HL-60/S4 treated with phorbol 12-myristate 13-acetate at 8.2 ng/mL for 4 days and 3 days (cell line): ENCODE measurements at regions not wholly inside any gene's neighbourhood (a gene's known extent, or its start where the extent isn't known, plus 50 kb on each side); places are given as distances from the start of the nearest gene placed in this dataset.
"Not testable (repeated sequence)": the region's sequence is repeated elsewhere in the genome, so short reads cannot be mapped to it uniquely, and the experiment has no call there.

ENCODE experiments used
- in situ Hi-C: fragments of 300-500 bp; cut with MboI; formaldehyde crosslinking; loops from 2 replicates; pipeline ENCODE4 v1.15.0; 2022; ENCODE audit warnings: low sequenced_read_pairs

DNA sequence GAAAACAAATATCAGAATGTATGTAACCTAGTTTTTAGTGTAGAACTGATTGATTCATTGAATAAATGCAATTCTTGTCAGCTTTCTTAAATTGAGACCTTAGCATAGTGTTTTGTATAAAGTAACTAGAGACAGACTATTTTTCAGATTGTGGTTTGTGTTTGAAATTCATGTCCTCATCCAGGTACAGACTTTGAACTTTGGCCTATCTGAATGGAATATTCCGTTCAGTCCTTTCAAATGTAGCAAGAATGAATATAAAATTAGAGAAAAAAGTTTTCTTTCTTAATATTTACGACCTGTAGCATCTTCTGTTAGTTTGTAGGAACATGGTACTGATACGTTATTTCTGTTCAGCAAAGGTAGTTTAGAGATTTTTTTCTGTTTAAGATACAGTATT lies 378.4 kb upstream of the RGS6 start:
- in situ Hi-C loops, result no loop called here

DNA sequence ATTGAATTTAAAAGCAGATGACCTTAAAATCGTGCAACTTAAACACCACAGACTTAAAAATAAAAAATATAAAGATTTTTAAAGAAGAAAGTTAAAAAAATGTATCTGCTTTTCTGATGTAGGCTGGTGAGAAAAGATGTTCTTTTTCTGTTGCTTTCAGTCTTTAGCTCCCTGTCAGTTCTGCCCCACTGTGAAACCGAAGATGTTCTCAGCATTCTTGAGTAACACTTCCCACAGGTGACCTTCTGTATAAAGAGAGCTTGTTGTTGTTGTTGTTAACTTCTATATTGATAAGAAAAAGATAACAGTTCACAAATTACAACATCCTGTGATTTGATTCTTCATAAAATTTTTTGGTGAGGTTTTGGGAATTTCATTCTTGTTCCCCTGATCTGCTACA lies 377.9 kb upstream of the RGS6 start:
- in situ Hi-C loops, result no loop called here

DNA sequence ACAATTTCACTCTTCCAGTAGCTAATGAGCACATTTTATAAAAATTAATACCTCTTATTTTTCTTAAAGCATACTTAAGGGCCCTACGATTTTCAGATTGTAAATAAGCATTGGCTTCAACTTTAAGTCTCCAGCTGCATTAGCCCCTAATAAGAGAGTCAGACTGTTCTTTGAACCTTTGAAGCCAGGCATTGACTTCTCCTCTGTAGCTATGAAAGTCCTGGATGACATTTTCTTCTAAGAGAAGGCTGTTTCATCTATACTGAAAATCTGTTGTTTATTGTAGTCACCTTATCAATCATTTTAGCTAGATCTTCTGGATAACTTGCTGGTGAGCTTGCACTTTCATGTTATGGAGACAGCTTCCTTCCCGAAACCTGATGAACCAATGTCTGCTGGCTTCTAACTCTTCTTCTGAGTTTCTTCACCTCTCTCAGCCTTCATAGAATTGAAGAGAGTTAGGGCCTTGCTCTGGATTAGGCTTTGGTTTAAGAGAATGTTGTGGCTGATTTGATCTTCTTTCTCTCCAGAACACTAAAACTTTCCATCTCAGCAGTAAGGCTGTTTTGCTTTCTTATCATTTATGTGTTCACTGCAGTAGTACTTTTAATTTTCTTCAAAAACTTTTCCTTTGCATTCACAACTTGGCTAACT lies 377.1 kb upstream of the RGS6 start:
- in situ Hi-C loops, result no loop called here

DNA sequence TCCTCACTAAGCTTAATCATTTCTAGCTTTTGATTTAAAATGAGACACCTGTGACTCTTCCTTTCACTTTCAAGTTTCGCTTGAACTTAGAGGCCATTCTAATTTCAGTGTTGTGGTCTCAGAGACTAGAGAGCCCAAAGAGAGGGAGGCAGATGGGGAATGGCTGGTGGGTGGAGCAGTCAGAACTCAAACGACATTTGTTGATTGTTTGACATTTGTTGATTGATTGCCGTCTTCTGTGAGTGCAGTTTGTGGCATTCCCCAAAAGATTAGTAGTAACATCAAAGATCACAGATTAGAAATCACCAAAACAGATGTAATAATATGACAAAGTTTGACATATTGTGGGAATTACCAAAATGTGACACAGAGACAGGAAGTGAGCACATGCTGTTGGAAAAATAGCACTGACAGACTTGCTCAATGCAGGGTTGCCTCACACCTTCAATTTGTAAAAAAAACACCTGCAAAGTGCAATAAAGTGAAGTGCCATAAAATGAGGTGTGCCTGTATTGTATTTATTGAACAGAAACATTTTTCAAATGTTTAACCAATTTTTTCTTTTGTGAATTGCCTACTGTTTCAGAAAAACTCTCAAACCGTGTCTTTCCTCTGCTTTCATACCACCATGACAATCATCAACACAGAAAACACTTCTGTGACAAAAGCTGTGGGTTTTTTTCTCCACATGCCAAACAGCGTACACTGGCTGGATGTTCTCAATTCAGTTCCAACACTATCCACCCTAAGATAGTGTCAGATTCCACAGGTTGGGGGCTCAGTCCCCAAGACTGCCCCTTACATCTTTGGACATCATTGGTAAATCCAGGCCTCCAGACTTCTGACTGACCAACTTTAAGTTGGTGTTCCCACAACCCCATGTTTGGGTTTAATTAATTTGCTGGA lies 376.3 kb upstream of the RGS6 start:
- in situ Hi-C loops, result no loop called here

DNA sequence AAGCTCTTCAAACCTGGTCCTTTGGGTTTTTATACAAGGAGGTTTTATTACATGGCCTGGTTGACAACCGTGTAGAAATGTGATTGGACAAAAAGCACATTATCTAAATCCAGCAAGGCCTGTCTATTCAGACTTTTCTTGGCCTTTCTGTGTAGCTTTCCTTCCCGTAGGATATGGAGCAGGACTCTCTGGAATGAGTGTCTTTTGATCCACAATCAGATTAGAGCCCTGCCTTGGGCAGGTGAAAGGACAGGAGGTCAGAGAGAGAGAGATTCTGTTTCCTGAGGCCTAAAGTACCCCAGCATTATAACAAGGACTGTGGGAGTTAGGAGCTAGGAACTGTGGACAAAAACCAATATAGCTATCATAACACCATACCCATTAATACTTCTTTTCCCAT lies 375.5 kb upstream of the RGS6 start:
- in situ Hi-C loops, result no loop called here

DNA sequence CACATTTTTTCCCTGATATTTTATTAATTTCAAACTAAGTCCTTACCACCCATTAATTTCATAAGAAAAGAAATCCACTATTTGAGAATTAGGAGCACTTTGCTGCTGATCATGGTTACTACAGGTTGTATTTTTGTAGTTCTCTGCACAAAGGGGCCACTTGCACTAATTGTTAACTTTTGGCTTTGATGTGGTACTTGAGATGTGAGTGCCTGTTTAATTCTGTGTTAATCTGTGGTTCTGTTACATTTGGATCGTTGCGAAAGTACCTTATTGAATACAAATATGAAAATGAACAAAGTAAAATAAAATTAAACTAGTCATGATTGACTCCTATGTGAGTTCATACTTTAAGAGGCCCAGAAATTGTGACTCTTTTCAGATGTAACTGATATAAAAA lies 374.9 kb upstream of the RGS6 start:
- in situ Hi-C loops, result no loop called here

DNA sequence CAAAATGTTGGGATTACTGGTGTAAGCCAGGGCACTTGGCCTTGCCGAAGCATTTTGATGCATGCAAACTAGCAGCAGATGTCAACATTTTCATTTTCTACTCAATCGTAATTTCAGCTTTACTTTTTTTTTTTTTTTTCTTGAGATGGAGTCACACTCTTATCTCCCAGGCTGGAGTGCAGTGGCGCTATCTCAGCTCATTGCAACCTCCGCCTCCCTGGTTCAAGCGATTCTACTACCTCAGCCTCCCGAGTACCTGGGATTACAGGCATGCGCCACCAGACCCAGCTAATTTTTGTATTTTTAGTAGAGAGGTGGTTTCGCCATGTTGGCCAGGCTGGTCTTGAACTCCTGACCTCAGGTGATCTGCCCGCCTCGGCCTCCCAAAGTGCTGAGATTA lies 373.3 kb upstream of the RGS6 start:
- in situ Hi-C loops, result not testable (repeated sequence)

DNA sequence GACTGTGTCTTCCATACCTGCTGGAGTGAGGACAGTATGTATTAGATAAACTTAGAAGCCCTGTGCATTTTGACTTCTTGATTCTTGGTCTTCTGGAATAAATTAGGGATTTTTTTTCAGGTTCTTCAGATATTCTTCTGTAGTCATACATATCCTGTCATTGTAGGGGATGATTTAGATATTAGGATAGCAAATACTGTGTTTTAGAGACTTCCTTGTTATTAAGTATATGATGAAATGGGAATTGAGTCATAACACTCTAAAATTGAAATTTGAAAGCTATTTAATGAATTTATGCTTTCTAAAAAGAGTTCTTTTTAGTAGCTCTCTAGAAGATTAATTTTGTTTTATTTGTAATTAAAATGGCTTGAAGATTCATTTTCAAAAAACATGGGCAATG lies 371.5 kb upstream of the RGS6 start:
- in situ Hi-C loops, result no loop called here

DNA sequence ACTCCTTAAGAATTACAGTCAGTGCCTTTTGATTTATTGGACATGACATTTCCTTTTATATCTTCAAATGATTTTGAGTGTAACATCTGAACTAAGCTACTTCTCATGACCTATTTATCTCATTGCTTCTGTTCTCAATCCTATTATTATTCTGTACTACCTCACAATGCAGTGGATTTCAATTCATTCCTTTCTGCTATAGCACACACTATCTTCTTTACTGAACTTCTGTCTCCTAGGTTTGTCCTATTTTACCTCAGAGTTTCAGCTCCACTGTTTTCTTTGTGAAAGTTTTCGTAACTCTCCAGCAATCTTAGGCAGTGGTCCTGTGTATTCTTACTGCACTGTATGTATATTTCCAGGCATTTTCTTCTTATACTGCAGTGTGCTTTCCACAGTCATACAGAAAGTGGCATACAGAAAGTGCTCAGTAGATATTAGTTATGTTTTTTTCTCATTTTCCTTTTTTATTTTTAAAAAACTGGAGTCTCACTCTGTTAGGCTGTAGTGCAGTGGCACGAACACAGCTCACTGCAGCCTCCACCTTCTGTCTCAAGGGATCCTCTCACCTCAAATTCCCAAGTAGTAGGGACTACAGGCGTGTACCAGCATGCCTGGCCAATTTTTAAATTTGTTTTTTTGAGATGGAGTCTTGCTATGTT lies 368.6 kb upstream of the RGS6 start:
- in situ Hi-C loops, result no loop called here

DNA sequence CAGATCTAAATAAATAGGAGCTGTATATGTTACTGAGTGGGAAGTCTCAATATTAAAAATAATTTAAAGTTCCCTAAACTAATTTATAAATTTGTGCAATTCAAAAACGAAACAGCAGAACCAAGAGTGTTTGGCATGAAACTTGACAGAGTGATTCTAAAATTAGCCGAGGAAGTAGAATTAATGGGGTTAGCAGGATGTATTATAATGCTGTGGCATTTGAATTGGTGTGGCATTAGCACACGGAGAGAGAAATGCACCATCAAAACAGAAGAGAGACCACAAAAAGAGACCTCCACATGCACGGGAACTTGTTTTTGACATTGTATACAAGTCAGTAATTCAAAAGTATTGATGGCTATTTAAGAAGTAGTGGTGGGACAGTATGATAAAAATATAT lies 366.0 kb upstream of the RGS6 start:
- in situ Hi-C loops, result no loop called here

DNA sequence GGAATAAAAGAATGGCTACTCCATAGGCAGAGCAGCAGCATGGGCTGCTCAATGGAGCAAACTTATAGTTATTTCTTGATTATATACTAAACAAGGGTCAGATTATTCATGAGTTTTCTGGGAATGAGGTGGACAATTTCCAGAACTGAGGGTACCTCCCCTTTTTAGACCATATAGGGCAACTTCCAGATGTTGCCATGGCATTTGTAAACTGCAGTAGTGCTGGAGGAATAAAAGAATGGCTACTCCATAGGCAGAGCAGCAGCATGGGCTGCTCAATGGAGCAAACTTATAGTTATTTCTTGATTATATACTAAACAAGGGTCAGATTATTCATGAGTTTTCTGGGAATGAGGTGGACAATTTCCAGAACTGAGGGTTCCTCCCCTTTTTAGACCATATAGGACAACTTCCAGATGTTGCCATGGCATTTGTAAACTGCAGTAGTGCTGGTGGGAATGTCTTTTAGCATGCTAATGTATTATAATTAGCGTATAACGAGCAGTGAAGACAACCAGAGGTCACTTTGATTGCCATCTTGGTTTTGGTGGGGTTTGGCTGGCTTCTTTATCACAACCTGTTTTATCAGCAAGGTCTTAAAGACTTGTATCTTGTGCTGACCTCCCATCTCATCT lies 364.6 kb upstream of the RGS6 start:
- in situ Hi-C loops, result not testable (repeated sequence)

DNA sequence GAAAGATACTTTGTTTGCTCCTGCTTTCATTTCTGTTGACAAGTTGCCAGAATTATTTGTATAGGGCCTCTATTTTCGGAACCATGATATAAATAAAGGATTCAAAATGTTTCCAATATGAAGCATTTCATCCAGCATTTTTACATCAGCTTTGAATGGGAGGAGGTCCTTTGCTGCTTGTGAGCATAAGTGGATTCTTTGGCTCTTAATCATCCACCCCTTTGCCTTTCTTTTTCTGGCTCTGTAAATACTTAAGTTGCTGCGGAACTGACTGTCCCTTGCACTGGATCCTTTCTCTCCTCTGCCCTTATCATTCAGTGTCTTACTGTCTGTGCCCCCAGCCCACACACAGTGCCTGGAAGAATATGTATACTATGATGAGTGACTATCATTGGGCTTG lies 357.3 kb upstream of the RGS6 start:
- in situ Hi-C loops, result no loop called here

DNA sequence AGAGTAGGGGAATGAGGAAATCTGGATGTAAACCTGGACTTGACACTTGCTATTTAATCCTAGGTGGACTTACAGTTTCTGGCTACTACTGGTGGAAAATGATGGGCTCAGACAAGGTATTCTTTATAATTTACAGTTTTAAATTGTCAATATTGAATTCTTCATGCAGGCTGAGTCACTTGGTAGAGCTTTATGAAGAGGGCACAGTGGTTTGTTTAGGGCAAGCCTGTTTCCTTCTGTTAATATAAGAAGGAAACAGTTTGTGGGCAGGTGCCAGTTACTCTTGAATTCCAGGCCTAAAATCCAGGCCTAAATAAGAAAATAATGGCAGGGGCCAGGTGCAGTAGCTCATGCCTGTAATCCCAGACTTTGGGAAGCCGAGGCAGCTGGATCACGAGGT lies 355.8 kb upstream of the RGS6 start:
- in situ Hi-C loops, result no loop called here

DNA sequence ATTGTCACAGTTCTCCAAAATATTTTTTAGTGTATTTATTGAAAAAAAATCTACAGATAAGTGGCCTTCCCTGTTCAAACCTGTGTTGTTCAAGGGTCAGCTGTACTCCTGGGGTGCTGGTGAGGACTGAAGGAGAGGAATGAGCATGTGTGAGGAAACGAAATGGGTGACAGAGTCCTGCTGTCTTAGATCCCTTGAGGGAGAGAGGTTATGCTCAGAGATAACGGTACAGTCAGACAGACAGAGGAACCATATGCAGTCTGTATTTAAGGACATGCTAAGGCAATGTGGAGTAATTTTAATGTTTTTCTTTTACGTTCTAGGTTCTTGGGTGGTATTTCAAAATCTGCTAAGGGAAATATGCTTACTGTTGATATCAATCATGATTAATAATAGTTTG lies 352.9 kb upstream of the RGS6 start:
- in situ Hi-C loops, result no loop called here

DNA sequence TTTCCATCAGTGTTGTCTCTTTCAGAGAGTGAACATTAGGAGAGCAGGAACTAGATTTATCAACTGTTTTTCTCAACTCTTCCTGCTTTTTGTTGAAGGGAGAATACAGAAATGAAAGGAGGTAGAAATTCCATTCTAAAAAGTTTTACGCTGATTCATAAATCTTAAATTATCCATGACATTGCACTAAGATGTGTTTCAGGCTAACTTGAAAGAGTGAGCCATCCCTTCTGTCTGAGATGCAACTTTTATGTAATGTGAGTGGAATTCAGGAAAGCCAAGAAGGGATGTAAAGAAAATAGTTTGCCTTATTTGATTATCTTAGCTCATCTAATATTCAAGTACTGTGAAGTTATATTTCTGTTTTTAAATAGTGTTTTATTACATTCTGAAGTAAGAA lies 349.5 kb upstream of the RGS6 start:
- in situ Hi-C loops, result no loop called here

DNA sequence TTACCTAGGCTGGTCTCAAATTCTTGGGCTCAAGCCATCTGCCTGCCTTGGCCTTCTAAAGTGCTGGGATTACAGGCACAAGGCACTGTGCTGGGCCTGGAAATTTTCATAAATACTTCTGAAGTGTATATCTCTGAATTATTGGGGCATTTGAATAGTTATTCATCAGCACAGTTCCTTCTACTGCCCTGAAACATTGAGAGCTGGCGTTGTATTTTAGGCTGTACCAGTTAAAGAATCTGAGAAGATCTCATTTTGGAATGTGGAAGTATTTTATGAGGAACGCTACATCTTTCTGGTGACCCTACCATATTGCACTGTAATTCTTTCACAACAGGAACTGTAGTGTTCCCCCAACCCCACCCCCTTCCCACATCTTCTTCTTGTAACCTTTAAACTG lies 349.0 kb upstream of the RGS6 start:
- in situ Hi-C loops, result no loop called here

DNA sequence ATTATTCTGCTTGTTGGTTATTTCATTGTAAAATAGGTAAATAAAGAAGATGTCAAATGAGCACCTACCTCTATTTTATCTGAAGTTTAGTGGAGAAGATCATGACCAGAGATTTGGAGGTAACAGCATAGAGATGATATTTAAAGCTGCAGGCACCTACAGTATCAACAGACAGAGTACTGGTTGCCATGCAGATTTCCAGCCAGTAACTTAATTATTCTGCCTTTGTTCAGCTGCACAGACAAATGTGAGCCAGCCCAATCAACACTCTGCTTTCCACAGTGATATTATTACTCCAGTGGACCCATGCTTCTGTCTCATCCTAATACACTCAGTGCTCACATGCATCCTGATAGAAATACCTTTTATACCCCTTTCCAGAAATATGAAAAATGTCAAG lies 348.5 kb upstream of the RGS6 start:
- in situ Hi-C loops, result no loop called here

DNA sequence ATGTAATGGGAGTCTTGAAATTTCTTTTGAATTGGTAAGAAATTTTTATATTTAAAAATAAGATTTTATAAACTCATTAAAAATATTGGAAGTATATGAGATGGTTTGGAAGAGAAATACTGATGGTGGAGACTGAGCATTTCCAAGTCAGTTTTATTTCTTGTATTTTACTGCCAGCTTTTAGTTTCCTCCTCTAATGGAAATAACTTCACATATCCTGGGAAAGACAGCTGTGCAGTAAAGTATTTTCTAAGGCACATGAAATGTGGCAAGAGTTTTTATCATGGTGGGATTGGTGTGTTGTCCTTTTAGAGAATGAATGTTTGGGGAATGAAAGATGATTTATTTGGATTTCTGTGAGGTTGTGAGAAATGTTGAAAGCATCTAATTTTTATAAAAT lies 346.9 kb upstream of the RGS6 start:
- in situ Hi-C loops, result no loop called here

DNA sequence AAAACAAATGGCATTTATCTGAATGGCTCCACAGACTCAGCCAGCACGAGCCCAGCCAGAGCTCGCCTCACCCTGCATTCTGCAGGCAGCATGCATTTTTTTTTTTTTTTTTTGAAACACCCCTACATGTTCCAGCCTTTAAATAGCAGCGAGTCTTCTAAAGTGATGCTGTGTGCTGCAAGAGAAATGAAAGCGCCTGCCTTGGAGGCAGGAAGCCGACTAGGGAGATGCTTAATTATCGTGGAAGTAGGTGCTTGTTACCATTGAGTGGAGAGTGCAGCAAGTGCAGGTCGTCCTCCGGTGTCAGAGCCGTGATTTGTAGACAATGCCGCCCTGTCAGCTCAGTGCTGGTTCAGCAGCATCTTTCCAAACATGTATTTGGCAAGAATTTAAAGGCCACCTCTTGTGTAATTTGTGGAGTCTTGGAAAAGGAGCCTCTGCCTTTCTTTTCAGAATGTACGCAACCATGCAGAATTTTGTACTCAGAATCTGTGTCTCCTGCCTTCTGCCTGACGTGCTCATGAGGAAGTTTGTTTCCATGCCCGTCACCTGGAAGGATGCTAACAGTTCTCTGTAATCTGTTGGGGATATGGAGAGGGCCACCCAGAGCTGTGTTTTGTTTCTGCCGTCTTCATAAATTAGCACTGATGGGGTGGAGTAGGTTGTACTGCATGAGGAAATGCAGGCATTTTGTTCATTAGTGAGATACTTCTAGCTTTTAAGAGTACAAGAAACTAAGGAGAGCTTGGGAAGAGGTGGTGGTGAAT lies 345.9 kb upstream of the RGS6 start:
- in situ Hi-C loops, result no loop called here

DNA sequence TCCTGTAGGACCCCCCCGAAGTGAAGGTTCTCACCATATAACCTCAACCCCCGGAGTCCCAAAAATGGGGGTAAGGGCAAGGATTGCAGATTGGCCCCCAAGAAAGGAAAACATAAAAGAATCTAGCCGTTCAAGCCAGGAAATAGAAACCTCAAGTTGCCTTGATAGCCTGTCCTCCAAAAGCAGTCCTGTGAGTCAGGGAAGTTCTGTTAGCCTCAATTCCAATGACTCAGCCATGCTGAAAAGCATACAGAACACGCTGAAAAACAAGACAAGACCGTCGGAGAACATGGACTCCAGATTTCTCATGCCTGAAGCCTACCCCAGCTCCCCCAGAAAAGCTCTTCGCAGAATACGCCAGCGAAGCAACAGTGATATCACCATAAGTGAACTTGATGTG lies 344.2 kb upstream of the RGS6 start:
- in situ Hi-C loops, result no loop called here
